Heart right ventricle (tissue), 16 donors: ENCODE measurements at regions not wholly inside any gene's neighbourhood (a gene's known extent, or its start where the extent isn't known, plus 50 kb on each side); places are given as distances from the start of the nearest gene placed in this dataset.

ENCODE experiments used
- ATAC-seq, 8 donors: fragments of 200-7000 bp; cut with Tn5 transposase; one replicate each; pipeline ENCODE4 v1.9.1; 2020; ENCODE audit warnings: mild to moderate bottlenecking in 8 of 8, moderate library complexity in 8 of 8, moderate number of reproducible peaks in 1 of 8
- DNase-seq, 2 donors: peaks; one replicate each; pipeline ENCODE4 v3.0.0-alpha.2; 2020
- H3K27ac ChIP-seq, 10 donors: fragments of 200-600 bp; sonication (generic) in 2 of 10; one replicate each; pipeline versions ENCODE4 v1.5.0 to v1.8.0; 2020 to 2022; ENCODE audit warnings: mild to moderate bottlenecking in 3 of 10
- H3K27me3 ChIP-seq, 7 donors: fragments of 200-600 bp; one replicate each; pipeline ENCODE4 v1.8.0; 2021 to 2022; ENCODE audit warnings: mild to moderate bottlenecking in 2 of 7
- H3K36me3 ChIP-seq, 9 donors: fragments of 200-600 bp; sonication (generic) in 1 of 9; one replicate each; pipeline versions ENCODE4 v1.5.0 to v1.8.0; 2020 to 2022; ENCODE audit warnings: mild to moderate bottlenecking in 2 of 9
- H3K4me1 ChIP-seq, 9 donors: fragments of 200-600 bp; sonication (generic) in 1 of 9; one replicate each; pipeline versions ENCODE4 v1.5.0 to v1.8.0; 2020 to 2022; ENCODE audit warnings: mild to moderate bottlenecking in 4 of 9
- H3K4me3 ChIP-seq, 10 donors: fragments of 200-600 bp; sonication (generic) in 2 of 10; one replicate each; pipeline versions ENCODE4 v1.5.0 to v1.8.0; 2020 to 2022; ENCODE audit warnings: mild to moderate bottlenecking in 7 of 10, moderate library complexity in 2 of 10
- H3K9me3 ChIP-seq, 11 donors: fragments of 200-600 bp in 10 of 11; sonication (generic) in 2 of 11; one replicate each; pipeline versions ENCODE4 v1.5.0 to v1.8.0; 2013 to 2022; ENCODE audit warnings: mild to moderate bottlenecking in 2 of 11, control low read depth in 1 of 11, moderate library complexity in 1 of 11
- WGBS, 2 donors: extraction: QIAGEN DNeasy Blood & Tissue Kit; methylation state at CpG; one replicate each; pipeline ENCODE4 v1.1.7; 2013; ENCODE audit warnings: inconsistent platforms in 1 of 2; 5-methylcytosine and 5-hydroxymethylcytosine counted together
- intact Hi-C, 10 donors: fragments of 100-400 bp; cut with DNase I; formaldehyde crosslinking; loops; one replicate each; pipeline versions ENCODE4 v1.11.1 to v1.14.2; 2022
- TF ChIP-seq, protein P1 (sequence below), 9 donors: fragments of 200-600 bp; sonication (generic) in 2 of 9; IDR thresholded peaks; one replicate each; pipeline versions ENCODE4 v1.5.0 to v1.8.0; 2021 to 2022; ENCODE audit warnings: antibody characterized with exemption in 9 of 9, mild to moderate bottlenecking in 5 of 9, moderate library complexity in 1 of 9
- donor health status: Arrhythmogenic right ventricular cardiomyopathy.
- donor health status: ischemic (EF 13 %, LVEDD 7.1; RV severe dilation, severe dysfunction).
- donor health status: healthy with polysubstance abuse.
- donor health status: DM: no; HTN: yes; CAD: no.
- donor health status: DM: no; HTN: no; CAD: no.
- donor health status: ischemic (EF 25% LVEDD 6.9; RV normal size, moderate dysfunction).
- donor health status: ischemic (EF 25% LVEDD 5.7; RV mildly dilated, moderate dysfunction).
- donor health status: healthy.
- donor health status: DM: yes; HTN: yes; CAD: no.
- donor health status: Ischemic cardiomyopathy.
- donor health status: ischemic (EF 35%, LVEDD 5.7; RV mildly dilated, moderate dysfunction).
- donor health status: nonischemic (EF 11% LVEDD 7.7; RV severe dilation, severe dysfunction).
- donor health status: DM: yes; HTN: yes; CAD: no.
- donor health status: PGD.
- donor health status: ischemic (EF 29% LVEDD 5.4; RV normal size, mild dysfunction).
- donor health status: nonischemic (EF 23%, LVEDD 6.1; RV moderate dilation, normal function).

DNA sequence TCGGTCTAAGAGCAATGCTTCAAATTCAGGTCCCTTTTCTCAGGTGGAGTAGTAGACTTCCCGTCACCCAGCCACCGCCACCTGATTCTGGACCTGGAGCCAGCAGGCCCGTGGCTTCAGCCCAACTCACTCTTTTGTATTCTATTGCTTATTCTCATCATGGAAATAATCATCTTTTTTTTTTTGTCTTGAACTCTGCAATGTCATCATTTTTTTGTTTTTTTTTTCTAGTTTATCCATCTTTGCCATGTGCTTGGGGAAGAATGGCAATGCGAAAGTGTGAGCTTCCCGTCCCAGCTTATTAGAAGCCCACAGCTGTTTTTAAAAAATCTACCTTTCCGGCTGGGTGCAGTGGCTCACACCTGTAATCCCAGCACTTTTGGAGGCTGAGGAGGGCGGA, 51.3 kb upstream of the FSTL1 start:
- Histone ChIP-seq H3K36me3 (no peaks in the 10 kb centered on the region), H3K9me3 (no peaks in the 10 kb centered on the region), H3K27ac (no peak overlapping the region), H3K4me3 (no peak overlapping the region), H3K27me3 (no peaks in the 10 kb centered on the region), H3K4me1 (peaks cover 5 to 36% (median 20%) of the 10 kb centered on the region in 9 donors)
- ATAC-seq, result no peak
- TF ChIP-seq, protein P1, sequence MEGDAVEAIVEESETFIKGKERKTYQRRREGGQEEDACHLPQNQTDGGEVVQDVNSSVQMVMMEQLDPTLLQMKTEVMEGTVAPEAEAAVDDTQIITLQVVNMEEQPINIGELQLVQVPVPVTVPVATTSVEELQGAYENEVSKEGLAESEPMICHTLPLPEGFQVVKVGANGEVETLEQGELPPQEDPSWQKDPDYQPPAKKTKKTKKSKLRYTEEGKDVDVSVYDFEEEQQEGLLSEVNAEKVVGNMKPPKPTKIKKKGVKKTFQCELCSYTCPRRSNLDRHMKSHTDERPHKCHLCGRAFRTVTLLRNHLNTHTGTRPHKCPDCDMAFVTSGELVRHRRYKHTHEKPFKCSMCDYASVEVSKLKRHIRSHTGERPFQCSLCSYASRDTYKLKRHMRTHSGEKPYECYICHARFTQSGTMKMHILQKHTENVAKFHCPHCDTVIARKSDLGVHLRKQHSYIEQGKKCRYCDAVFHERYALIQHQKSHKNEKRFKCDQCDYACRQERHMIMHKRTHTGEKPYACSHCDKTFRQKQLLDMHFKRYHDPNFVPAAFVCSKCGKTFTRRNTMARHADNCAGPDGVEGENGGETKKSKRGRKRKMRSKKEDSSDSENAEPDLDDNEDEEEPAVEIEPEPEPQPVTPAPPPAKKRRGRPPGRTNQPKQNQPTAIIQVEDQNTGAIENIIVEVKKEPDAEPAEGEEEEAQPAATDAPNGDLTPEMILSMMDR (IDR thresholded peaks at IDR 0.05), result no peak
- intact Hi-C loops, result loop anchor here in 2 of 10 donors (10.0 kb wide), 2 partner anchors 77 to 87 kb away; no protein-coding TSS in a partner anchor
- no peak for DNase-seq
- WGBS, 2 donors, result 95 to 99% methylated on average over 8 of the region's 8 CpGs
